Nephron progenitor cell (in vitro differentiated cells): ENCODE measurements at regions not wholly inside any gene's neighbourhood (a gene's known extent, or its start where the extent isn't known, plus 50 kb on each side); places are given as distances from the start of the nearest gene placed in this dataset.

Experiments
- DNase-seq: peaks from one replicate; pipeline ENCODE4 v3.0.0; 2021
- H3K27ac Mint-ChIP-seq: 2 replicates; pipeline ENCODE4 v1.8.0; 2021; ENCODE audit warnings: mild to moderate bottlenecking, moderate library complexity, mixed read lengths
- H3K27me3 Mint-ChIP-seq: 2 replicates; pipeline ENCODE4 v1.8.0; 2021; ENCODE audit warnings: mild to moderate bottlenecking, low read depth, mixed read lengths; ENCODE audit not compliant: poor library complexity
- H3K36me3 Mint-ChIP-seq: 2 replicates; pipeline ENCODE4 v1.8.0; 2021; ENCODE audit warnings: low read depth, mixed read lengths
- H3K4me1 Mint-ChIP-seq: 2 replicates; pipeline ENCODE4 v1.8.0; 2021; ENCODE audit warnings: mixed read lengths
- H3K4me3 Mint-ChIP-seq: 2 replicates; pipeline ENCODE4 v1.8.0; 2021; ENCODE audit warnings: mild to moderate bottlenecking, moderate library complexity, mixed read lengths
- H3K9me3 Mint-ChIP-seq: 2 replicates; pipeline ENCODE4 v1.8.0; 2021; ENCODE audit warnings: mild to moderate bottlenecking, moderate library complexity, mixed read lengths
- TF ChIP-seq, protein P1 (sequence below): fragments of 200-600 bp; sonication (generic); IDR thresholded peaks from 2 replicates; pipeline ENCODE4 v1.5.0; 2021; ENCODE audit warnings: antibody characterized with exemption

DNA sequence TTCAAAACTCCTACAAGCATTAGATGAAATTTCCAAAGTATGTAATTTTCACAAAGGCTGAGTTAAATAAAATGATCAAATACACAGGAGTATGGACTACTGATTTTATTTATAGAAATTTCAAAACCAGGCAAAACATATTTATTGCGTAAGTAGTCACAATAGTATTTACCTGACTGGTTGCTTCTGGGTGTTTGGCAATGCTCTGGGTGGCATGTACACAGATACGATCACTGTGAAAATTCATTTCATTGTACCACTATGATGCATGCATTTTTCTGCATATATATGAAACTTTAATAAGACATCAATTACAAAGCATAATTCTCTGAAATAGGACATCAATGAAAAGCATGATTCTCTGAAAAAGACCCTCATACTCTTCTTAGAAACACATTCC, 384.2 kb downstream of the TLL1 start:
- TF ChIP-seq, protein P1, sequence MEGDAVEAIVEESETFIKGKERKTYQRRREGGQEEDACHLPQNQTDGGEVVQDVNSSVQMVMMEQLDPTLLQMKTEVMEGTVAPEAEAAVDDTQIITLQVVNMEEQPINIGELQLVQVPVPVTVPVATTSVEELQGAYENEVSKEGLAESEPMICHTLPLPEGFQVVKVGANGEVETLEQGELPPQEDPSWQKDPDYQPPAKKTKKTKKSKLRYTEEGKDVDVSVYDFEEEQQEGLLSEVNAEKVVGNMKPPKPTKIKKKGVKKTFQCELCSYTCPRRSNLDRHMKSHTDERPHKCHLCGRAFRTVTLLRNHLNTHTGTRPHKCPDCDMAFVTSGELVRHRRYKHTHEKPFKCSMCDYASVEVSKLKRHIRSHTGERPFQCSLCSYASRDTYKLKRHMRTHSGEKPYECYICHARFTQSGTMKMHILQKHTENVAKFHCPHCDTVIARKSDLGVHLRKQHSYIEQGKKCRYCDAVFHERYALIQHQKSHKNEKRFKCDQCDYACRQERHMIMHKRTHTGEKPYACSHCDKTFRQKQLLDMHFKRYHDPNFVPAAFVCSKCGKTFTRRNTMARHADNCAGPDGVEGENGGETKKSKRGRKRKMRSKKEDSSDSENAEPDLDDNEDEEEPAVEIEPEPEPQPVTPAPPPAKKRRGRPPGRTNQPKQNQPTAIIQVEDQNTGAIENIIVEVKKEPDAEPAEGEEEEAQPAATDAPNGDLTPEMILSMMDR, result no peak
- no peak for DNase-seq
- Mint-ChIP-seq H3K27ac (no peak overlapping the region), H3K27me3 (peaks cover 4% of the 10 kb centered on the region), H3K4me3 (no peak overlapping the region), H3K4me1 (no peaks in the 10 kb centered on the region), H3K9me3 (no peaks in the 10 kb centered on the region), H3K36me3 (no peaks in the 10 kb centered on the region)

DNA sequence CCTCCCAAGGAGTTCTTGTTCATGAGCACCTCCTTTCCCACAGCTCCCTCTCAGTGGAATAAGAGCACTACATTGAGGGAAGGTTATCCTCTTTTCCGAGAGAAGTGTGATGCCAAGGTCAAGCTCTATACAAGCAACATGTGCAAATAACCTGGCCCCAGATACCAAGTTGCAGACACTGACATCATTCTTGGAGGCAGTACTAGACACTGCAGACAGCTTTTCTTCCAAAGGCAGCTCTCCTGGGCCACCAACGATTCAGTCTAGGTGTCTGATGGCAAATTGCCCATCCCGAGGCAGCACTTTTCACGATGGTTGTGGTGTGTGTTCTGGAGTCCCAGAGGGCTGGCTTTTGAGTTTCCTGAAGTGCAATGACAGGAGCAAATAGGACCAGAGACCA, 384.9 kb downstream of the TLL1 start:
- Mint-ChIP-seq H3K27ac (no peak overlapping the region), H3K27me3 (peaks cover 4% of the 10 kb centered on the region), H3K36me3 (no peaks in the 10 kb centered on the region), H3K4me3 (no peak overlapping the region), H3K9me3 (no peaks in the 10 kb centered on the region), H3K4me1 (no peaks in the 10 kb centered on the region)
- TF ChIP-seq, protein P1, result no peak
- no peak for DNase-seq

DNA sequence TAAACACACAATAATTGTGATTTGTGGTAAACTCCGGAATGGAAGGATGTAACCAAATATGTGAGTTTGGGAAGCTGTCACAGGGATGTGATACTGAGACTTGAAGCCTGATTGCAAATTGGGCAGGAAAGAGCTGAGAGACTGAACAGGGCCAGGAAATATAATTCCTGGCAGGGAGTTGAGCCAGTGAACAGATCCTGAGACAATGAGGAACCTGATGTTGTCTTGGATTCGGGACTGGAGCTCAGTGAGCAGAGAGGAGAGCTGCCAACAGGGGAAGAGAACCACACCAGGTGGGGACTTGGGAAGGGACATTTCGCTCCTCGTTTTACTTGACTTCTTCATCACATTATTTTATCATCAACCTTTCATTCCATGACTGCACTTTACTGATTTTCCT, 386.0 kb downstream of the TLL1 start:
- H3K36me3 Mint-ChIP-seq, result no peaks in the 10 kb centered on the region
- H3K4me3 Mint-ChIP-seq, result no peak overlapping the region
- no peaks in the 10 kb centered on the region for H3K9me3 Mint-ChIP-seq
- H3K4me1 Mint-ChIP-seq, result no peaks in the 10 kb centered on the region
- TF ChIP-seq, protein P1, result no peak
- H3K27me3 Mint-ChIP-seq, result peaks cover 4% of the 10 kb centered on the region
- no peak for DNase-seq
- no peak overlapping the region for H3K27ac Mint-ChIP-seq

DNA sequence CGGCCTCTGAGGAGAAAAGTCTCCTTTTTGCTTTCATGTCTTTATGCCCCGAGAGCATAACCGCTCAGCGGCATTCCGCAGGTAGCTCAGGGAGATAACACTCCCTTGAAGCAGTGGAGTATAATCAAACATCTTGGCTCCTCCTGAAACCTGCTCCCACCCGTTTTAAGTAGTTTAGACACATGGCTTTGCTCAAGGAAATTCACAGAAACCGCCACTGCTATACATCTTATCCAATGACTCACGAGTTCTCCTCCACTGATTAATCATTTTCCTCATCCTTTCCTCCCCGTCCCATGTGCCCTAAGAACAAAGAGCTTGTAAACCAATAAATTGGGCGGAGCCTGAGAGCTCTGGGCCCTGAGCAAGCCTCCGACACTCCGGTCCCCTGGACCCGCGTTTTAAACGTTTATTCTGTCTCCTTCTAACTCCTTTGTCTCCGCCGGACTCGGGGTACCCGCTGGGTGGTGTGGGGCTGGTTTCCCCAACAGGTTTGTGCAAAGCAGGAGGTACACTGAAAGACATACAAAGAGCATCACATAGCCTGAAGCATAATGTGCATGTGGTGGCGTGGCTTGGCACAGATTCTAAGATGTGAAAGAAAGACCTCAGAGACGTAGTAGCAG, 401.2 kb downstream of the TLL1 start:
- no peak overlapping the region for H3K27ac Mint-ChIP-seq
- DNase-seq, result no peak
- no peaks in the 10 kb centered on the region for H3K9me3 Mint-ChIP-seq
- no peak overlapping the region for H3K4me3 Mint-ChIP-seq
- TF ChIP-seq, protein P1, result no peak
- no peaks in the 10 kb centered on the region for H3K4me1 Mint-ChIP-seq
- no peaks in the 10 kb centered on the region for H3K27me3 Mint-ChIP-seq
- H3K36me3 Mint-ChIP-seq, result no peaks in the 10 kb centered on the region

DNA sequence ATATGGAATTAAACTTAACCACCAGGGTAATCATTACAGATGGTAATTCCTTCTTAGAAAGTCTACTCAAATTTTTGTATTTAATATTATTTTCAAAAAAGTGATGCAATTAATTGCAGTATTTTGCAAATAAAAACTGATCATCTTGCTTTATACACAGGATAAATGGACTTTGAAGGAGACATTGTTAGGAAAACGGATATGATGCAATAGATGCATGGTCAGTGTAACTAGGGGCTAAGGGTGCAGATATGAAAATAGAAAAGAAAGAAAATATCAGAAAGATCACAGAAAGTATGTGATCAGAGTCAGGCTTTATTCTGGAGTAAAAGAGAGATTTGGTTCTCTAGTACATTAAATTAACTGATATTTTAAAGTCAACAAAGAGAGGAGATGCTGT, 401.7 kb downstream of the TLL1 start:
- Mint-ChIP-seq H3K4me3 (no peak overlapping the region), H3K9me3 (no peaks in the 10 kb centered on the region), H3K36me3 (no peaks in the 10 kb centered on the region), H3K4me1 (no peaks in the 10 kb centered on the region), H3K27me3 (no peaks in the 10 kb centered on the region), H3K27ac (no peak overlapping the region)
- no peak for DNase-seq
- TF ChIP-seq, protein P1, result no peak

DNA sequence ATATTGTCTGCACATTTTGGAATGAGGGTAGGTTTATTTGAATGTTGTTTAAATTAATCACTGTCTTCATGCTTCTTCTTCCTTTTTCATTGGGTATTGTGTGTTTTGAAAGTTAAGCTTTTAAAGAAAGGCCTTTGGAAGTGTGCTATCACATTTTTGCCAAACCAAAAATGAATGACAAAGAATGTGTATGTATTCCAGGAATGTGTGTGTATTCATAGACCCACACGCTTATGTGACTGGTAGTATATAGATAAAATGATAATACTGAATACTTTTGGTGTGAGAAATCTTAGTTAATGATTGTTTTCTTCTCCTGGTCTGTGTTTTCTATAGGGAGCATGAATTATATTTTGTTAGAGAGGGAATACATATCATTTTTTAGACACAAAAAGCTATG, 404.4 kb downstream of the TLL1 start:
- Mint-ChIP-seq H3K36me3 (no peaks in the 10 kb centered on the region), H3K4me1 (no peaks in the 10 kb centered on the region), H3K27ac (no peak overlapping the region), H3K27me3 (no peaks in the 10 kb centered on the region), H3K9me3 (no peaks in the 10 kb centered on the region), H3K4me3 (no peak overlapping the region)
- no peak for DNase-seq
- TF ChIP-seq, protein P1, result no peak
